ENCODE measurements at regions not wholly inside any gene's neighbourhood (a gene's known extent, or its start where the extent isn't known, plus 50 kb on each side); places are given as distances from the start of the nearest gene placed in this dataset.

DNA sequence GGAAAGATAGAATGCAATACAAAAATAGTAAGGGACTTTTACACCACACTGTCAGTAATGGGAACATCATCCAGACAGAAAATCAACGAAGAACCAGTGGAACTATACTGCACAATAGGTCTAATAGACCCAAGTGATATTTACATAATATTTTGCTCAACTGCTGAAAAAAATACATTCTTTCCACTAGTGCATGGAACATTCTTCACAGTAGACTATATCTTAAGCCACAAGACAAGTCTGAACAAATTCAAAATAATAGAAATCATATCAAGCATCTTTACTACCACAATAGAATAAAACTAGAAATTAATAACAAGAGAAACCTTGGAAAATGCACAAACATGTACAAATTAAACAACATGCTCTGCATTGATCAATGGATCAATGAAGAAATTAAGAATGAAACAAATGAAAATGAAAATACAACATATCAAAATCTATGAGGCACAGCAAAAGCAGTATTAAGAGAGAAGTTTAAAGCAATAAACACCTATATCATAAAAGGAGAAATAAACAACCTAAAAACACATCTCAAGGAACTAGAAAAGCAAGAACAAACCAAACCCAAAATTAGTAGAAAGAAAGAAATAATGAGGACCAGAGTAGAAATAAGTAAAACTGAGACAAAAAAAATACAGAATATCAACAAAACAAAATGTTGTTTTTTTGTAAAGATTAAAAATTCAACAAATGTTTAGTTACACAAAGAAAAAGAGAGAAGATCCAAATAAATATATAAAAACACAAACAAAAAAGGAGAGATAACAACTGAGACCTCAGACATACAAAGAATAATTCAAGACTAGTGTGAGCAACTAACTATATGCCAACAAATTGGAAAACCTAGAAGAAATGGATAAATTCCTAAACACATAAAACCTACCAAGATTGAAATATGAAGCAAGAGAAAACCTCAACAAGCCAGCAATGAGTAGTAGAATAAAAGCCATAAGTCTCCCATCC lies 51.5 kb upstream of the ANTXR2 start:
- DNase-seq (ENCODE audit: low spot score), result peak; percentile 37

Measured in RKO (cell line).